ENCODE measurements at regions not wholly inside any gene's neighbourhood (a gene's known extent, or its start where the extent isn't known, plus 50 kb on each side); places are given as distances from the start of the nearest gene placed in this dataset.

- TF ChIP-seq, protein P1, sequence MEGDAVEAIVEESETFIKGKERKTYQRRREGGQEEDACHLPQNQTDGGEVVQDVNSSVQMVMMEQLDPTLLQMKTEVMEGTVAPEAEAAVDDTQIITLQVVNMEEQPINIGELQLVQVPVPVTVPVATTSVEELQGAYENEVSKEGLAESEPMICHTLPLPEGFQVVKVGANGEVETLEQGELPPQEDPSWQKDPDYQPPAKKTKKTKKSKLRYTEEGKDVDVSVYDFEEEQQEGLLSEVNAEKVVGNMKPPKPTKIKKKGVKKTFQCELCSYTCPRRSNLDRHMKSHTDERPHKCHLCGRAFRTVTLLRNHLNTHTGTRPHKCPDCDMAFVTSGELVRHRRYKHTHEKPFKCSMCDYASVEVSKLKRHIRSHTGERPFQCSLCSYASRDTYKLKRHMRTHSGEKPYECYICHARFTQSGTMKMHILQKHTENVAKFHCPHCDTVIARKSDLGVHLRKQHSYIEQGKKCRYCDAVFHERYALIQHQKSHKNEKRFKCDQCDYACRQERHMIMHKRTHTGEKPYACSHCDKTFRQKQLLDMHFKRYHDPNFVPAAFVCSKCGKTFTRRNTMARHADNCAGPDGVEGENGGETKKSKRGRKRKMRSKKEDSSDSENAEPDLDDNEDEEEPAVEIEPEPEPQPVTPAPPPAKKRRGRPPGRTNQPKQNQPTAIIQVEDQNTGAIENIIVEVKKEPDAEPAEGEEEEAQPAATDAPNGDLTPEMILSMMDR (conservative IDR thresholded peaks at IDR 0.05) = no peak
- no peak overlapping the region for H3K27ac ChIP-seq
Observed at GRCh38 chr11:98549571-98549970, 471.2 kb upstream of the CNTN5 start.

DNA sequence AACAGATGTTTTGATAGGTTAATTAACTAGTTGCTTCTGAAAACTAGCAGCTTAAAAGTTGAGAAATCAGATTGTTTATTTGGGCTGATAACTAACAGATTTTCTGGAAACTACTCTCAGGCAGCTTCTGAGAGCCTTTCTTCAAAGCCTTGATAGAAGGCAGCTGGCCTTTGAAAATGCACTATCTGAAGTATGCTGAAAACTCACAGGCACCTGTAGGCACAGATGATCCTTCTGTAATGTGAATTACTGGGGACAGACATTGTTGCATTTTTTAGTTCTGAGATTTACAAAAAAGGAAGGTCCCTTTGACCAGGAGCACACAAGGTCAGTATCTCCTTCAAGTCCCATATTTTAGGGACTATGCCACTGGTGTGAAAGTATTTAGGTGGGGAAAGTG lies 460.8 kb upstream of the CNTN5 start:
- TF ChIP-seq, protein P1 (conservative IDR thresholded peaks at IDR 0.05) = no peak
- H3K27ac ChIP-seq = no peak overlapping the region

DNA sequence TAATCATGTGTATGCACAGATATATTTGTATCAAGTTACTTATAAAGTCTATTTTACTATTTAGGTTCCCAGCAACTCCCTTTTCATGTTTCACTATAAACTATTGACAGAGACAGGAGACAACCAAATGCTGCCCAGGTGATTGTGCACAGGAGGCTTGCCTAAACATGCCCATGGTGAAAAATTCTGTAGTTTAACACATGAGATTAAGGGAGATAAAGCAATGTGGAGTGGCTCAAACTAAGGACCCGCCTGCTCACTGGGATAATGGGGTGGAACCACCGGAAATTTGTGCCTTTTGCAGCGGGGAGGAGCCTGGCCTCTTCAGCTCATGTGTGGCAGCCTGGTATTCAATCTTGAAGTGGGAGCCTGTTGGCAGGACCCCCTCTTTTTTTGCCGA lies 459.5 kb upstream of the CNTN5 start:
- no peak overlapping the region for H3K27ac ChIP-seq
- TF ChIP-seq, protein P1 (conservative IDR thresholded peaks at IDR 0.05) = no peak

GRCh38 chr11:98561877-98562395 lies 458.8 kb upstream of the CNTN5 start:
- no peak overlapping the region for H3K27ac ChIP-seq
- TF ChIP-seq, protein P1 (conservative IDR thresholded peaks at IDR 0.05) = no peak

DNA sequence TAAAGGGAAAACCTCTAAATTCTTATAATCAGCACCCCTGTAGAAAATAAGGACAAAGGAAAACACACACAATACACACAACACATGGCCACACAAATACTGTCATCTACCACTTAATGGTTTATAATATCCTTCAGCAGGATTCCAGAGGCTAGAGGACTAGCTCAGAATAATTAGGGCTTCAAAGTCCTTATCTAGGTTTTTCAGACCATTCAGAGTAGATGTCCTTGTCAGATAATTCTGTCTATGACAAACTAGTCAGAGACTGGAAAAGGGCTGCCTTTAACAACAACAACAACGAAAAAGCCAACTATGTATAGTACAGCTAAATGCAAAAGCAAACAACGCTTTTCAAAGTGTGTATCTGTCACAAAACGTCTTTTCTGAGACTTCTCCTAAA lies 456.5 kb upstream of the CNTN5 start:
- TF ChIP-seq, protein P1 (conservative IDR thresholded peaks at IDR 0.05) = no peak

GRCh38 chr11:98564881-98565280 lies 455.9 kb upstream of the CNTN5 start:
- TF ChIP-seq, protein P1 (conservative IDR thresholded peaks at IDR 0.05) = no peak
- H3K27ac ChIP-seq = no peak overlapping the region

More for the DNA sequence above, 456.5 kb upstream of the CNTN5 start:
- H3K27ac ChIP-seq = no peak overlapping the region

DNA sequence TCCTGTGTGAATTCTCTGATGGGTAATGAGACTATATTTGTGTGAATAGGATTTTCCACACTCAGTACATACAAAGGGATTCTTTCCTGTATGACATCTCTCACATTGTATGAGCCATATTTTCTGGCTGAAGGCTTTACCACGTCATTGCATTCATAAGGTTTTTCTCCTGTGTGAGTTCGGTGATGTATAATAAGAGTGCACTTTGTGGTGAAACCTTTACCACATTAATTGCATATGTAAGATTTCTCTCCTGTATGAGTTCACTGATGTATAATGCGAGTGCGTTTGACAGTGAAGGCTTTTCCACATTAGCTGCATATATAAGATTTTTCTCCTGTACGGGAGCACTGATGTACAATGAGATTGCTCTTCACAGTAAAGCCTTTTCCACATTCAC lies 455.4 kb upstream of the CNTN5 start:
- H3K27ac ChIP-seq = no peak overlapping the region
- TF ChIP-seq, protein P1 (conservative IDR thresholded peaks at IDR 0.05) = no peak
